Neural cell (in vitro differentiated cells): ENCODE measurements at regions not wholly inside any gene's neighbourhood (a gene's known extent, or its start where the extent isn't known, plus 50 kb on each side); places are given as distances from the start of the nearest gene placed in this dataset.

Experiments used
- H2AFZ ChIP-seq: fragments of 200-600, 300-800 bp; sonication (generic), shearing (Covaris generic); 2 replicates; pipeline ENCODE4 v1.6.0; 2014; ENCODE audit warnings: low read depth, mild to moderate bottlenecking, antibody characterized with exemption, low read length, moderate library complexity
- H3F3A ChIP-seq: fragments of 200-600 bp; shearing (Covaris generic); 2 replicates; pipeline ENCODE4 v1.6.1; 2016; ENCODE audit warnings: mild to moderate bottlenecking, moderate library complexity, mixed read lengths, antibody characterized with exemption, low read length; ENCODE audit not compliant: insufficient read depth, poor library complexity, severe bottlenecking
- H3K27ac ChIP-seq: fragments of 200-600, 300-800 bp; sonication (generic), shearing (Covaris generic); 2 replicates; pipeline ENCODE4 v1.5.1; 2014; ENCODE audit warnings: mild to moderate bottlenecking, low read length, moderate library complexity
- H3K27me3 ChIP-seq: fragments of 300-800, 200-600 bp; sonication (generic), shearing (Covaris generic); 2 replicates; pipeline ENCODE4 v1.6.0; 2014; ENCODE audit warnings: mild to moderate bottlenecking, low read depth, low read length, moderate library complexity; ENCODE audit not compliant: insufficient read depth
- H3K36me3 ChIP-seq: fragments of 300-800, 200-600 bp; sonication (generic), shearing (Covaris generic); 2 replicates; pipeline ENCODE4 v1.5.1; 2014; ENCODE audit warnings: mild to moderate bottlenecking, antibody characterized with exemption, low read length, moderate library complexity; ENCODE audit not compliant: insufficient read depth
- H3K4me2 ChIP-seq: fragments of 300-800, 200-600 bp; sonication (generic), shearing (Covaris generic); 2 replicates; pipeline ENCODE4 v1.6.0; 2014; ENCODE audit warnings: mild to moderate bottlenecking, low read length
- H3K4me3 ChIP-seq: fragments of 300-800, 200-600 bp; sonication (generic), shearing (Covaris generic); 2 replicates; pipeline ENCODE4 v1.5.1; 2014; ENCODE audit warnings: mild to moderate bottlenecking, low read length, moderate library complexity
- H3K79me2 ChIP-seq: fragments of 200-600 bp; shearing (Covaris generic); replicated peaks from 2 replicates; pipeline ENCODE4 v1.6.0; 2014; ENCODE audit warnings: mild to moderate bottlenecking, low read length, moderate library complexity; ENCODE audit not compliant: insufficient read depth
- H3K9ac ChIP-seq: fragments of 300-800, 200-600 bp; sonication (generic), shearing (Covaris generic); 2 replicates; pipeline ENCODE4 v1.6.1; 2016; ENCODE audit warnings: mild to moderate bottlenecking, low read length, mixed read lengths
- H3K9me2 ChIP-seq: fragments of 200-600 bp; shearing (Covaris generic); 2 replicates; pipeline ENCODE4 v1.6.1; 2016; ENCODE audit warnings: mild to moderate bottlenecking, low read length, mixed read lengths; ENCODE audit not compliant: insufficient read depth
- H3K9me3 ChIP-seq: fragments of 200-600, 300-800 bp; sonication (generic), shearing (Covaris generic); 2 replicates; pipeline ENCODE4 v1.6.1; 2016; ENCODE audit warnings: mild to moderate bottlenecking, mixed run types, low read length, moderate library complexity, mixed read lengths
- H4K20me1 ChIP-seq: fragments of 200-600 bp; shearing (Covaris generic); 2 replicates; pipeline ENCODE4 v1.6.1; 2016; ENCODE audit warnings: mild to moderate bottlenecking, mixed run types; ENCODE audit not compliant: insufficient read depth
- CTCF ChIP-seq: fragments of 450-650 bp; IDR thresholded peaks from 2 replicates; pipeline ENCODE4 v1.5.1; 2014; ENCODE audit warnings: antibody characterized with exemption, mild to moderate bottlenecking, moderate library complexity; ENCODE audit not compliant: poor library complexity, severe bottlenecking
- EP300 ChIP-seq: fragments of 450-650 bp; conservative IDR thresholded peaks from 2 replicates; pipeline ENCODE4 v1.6.1; 2014; ENCODE audit warnings: antibody characterized with exemption, mild to moderate bottlenecking, moderate library complexity; ENCODE audit not compliant: poor library complexity, severe bottlenecking
- EZH2 ChIP-seq: fragments of 200-600, 300-800 bp; shearing (Covaris generic), sonication (generic); IDR thresholded peaks from 2 replicates; pipeline ENCODE4 v1.6.1; 2014; ENCODE audit warnings: antibody characterized with exemption, low read length, borderline replicate concordance, mild to moderate bottlenecking; ENCODE audit not compliant: insufficient read depth, poor library complexity, severe bottlenecking
- MXI1 ChIP-seq: fragments of 450-650 bp; conservative IDR thresholded peaks from 2 replicates; pipeline ENCODE4 v1.6.1; 2014; ENCODE audit warnings: antibody characterized with exemption, mild to moderate bottlenecking; ENCODE audit not compliant: poor library complexity, severe bottlenecking
- POLR2AphosphoS5 ChIP-seq: IDR thresholded peaks from 2 replicates; pipeline ENCODE4 v1.6.1; 2012
- RAD21 ChIP-seq: fragments of 450-650 bp; conservative IDR thresholded peaks from 2 replicates; pipeline ENCODE4 v1.6.1; 2014; ENCODE audit warnings: antibody characterized with exemption, mild to moderate bottlenecking, moderate library complexity
- REST ChIP-seq: IDR thresholded peaks from 2 replicates; pipeline ENCODE4 v1.6.1; 2012; ENCODE audit warnings: borderline replicate concordance
- SMC3 ChIP-seq: fragments of 450-650 bp; conservative IDR thresholded peaks from 2 replicates; pipeline ENCODE4 v1.6.1; 2014; ENCODE audit warnings: antibody characterized with exemption, mild to moderate bottlenecking, moderate library complexity; ENCODE audit not compliant: poor library complexity
- TAF1 ChIP-seq: IDR thresholded peaks from 2 replicates; pipeline ENCODE4 v1.6.1; 2012; ENCODE audit warnings: low read depth

DNA sequence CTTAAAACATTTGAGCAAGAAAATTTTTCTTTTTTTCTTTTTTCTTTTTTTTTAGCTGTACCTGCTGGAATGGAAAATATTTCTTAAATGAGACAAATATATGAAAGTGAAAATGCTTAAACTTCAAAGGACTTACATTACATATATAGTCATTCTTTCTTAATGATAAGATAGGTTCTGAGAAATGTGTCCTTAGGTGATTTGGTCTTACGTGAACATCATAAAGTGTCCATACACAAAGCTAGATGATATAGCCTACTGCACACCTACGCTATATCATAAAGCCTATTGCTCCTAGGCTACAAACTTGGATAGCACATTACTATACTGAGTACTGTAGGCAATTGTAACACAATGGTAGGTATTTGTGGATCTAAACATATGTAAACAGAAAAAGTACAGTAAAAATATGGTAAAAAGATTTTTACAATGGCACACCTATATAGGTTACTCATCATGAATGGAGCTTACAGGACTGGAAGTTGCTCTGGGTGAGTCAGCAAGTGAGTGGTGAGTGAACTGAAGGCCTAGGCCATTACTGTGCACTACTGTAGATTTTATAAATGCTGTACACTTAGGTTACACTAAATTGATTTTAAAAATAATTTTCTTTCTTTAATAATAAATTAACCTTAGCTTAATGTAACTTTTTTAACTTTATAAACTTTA lies 54.6 kb downstream of the RPP21 start:
- Histone ChIP-seq H3K9ac (no peak overlapping the region), H3K4me3 (no peak overlapping the region), H3K9me3 (no peaks in the 10 kb centered on the region), H3K27ac (no peak overlapping the region), H3K9me2 (no peaks in the 10 kb centered on the region), H4K20me1 (no peaks in the 10 kb centered on the region), H3F3A (no peaks in the 10 kb centered on the region), H3K36me3 (no peaks in the 10 kb centered on the region), H3K4me2 (no peak overlapping the region), H3K27me3 (no peaks in the 10 kb centered on the region), H2AFZ (no peak overlapping the region), H3K79me2 (no peaks in the 10 kb centered on the region)
- TF ChIP-seq SMC3 = no peak
- no peak for TF ChIP-seq EP300
- TF ChIP-seq CTCF = no peak
- no peak for TF ChIP-seq TAF1
- no peak for TF ChIP-seq EZH2
- TF ChIP-seq RAD21 = no peak
- TF ChIP-seq POLR2AphosphoS5 = no peak
- no peak for TF ChIP-seq REST
- no peak for TF ChIP-seq MXI1

GRCh38 chr6:30405934-30406333 lies 61.0 kb downstream of the RPP21 start:
- no peaks in the 10 kb centered on the region for H3K36me3 ChIP-seq
- H3K9ac ChIP-seq = no peak overlapping the region
- H4K20me1 ChIP-seq = no peaks in the 10 kb centered on the region
- H3K27me3 ChIP-seq = no peaks in the 10 kb centered on the region
- H3K9me3 ChIP-seq = no peaks in the 10 kb centered on the region
- no peaks in the 10 kb centered on the region for H3K79me2 ChIP-seq
- H3K27ac ChIP-seq = no peak overlapping the region
- H3F3A ChIP-seq = no peaks in the 10 kb centered on the region
- H3K4me2 ChIP-seq = no peak overlapping the region
- H2AFZ ChIP-seq = no peak overlapping the region
- no peak overlapping the region for H3K4me3 ChIP-seq
- no peaks in the 10 kb centered on the region for H3K9me2 ChIP-seq
- TF ChIP-seq REST (no peak), SMC3 (no peak), RAD21 (no peak), EZH2 (no peak), CTCF (no peak), EP300 (no peak), POLR2AphosphoS5 (no peak), MXI1 (no peak)
